ENCODE measurements at regions not wholly inside any gene's neighbourhood (a gene's known extent, or its start where the extent isn't known, plus 50 kb on each side); places are given as distances from the start of the nearest gene placed in this dataset.

- no peak for DNase-seq (ENCODE audit: low spot score)
- TF ChIP-seq, protein P1, sequence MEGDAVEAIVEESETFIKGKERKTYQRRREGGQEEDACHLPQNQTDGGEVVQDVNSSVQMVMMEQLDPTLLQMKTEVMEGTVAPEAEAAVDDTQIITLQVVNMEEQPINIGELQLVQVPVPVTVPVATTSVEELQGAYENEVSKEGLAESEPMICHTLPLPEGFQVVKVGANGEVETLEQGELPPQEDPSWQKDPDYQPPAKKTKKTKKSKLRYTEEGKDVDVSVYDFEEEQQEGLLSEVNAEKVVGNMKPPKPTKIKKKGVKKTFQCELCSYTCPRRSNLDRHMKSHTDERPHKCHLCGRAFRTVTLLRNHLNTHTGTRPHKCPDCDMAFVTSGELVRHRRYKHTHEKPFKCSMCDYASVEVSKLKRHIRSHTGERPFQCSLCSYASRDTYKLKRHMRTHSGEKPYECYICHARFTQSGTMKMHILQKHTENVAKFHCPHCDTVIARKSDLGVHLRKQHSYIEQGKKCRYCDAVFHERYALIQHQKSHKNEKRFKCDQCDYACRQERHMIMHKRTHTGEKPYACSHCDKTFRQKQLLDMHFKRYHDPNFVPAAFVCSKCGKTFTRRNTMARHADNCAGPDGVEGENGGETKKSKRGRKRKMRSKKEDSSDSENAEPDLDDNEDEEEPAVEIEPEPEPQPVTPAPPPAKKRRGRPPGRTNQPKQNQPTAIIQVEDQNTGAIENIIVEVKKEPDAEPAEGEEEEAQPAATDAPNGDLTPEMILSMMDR (IDR thresholded peaks at IDR 0.05; ENCODE audit: extremely low read depth, missing control alignments), result no peak
Observed at GRCh38 chr13:34779171-34779570, 162.9 kb upstream of the NBEA start.

- TF ChIP-seq, protein P1 (IDR thresholded peaks at IDR 0.05; ENCODE audit: extremely low read depth, missing control alignments), result no peak
- DNase-seq (ENCODE audit: low spot score), result no peak
Observed at GRCh38 chr13:34793301-34793700, 148.8 kb upstream of the NBEA start.

- TF ChIP-seq, protein P1 (IDR thresholded peaks at IDR 0.05; ENCODE audit: extremely low read depth, missing control alignments), result no peak
- no peak for DNase-seq (ENCODE audit: low spot score)
Observed at GRCh38 chr13:34803756-34804155, 138.3 kb upstream of the NBEA start.

GRCh38 chr13:34805347-34805746 is 136.7 kb upstream of the NBEA start:
- TF ChIP-seq, protein P1 (IDR thresholded peaks at IDR 0.05; ENCODE audit: extremely low read depth, missing control alignments), result no peak
- no peak for DNase-seq (ENCODE audit: low spot score)

DNA sequence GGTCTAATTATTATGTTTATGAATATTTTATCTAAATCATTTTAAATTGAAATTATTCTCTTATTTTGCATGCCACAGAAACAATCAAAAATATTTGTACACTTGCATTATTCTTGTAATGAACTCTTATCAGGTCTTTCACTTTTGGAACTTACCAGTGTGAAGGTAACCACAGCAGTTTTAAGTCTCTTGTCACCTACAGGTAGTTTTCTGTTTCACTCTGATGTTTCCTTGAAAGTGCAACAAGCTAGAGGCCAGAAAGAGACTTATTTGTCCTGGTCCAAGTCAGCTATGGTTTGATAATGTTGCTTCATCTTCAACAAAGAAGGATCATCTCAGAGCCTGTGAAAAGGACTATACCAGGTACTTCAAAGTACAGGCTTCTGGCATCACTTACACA is 133.4 kb upstream of the NBEA start:
- TF ChIP-seq, protein P1 (IDR thresholded peaks at IDR 0.05; ENCODE audit: extremely low read depth, missing control alignments), result no peak
- DNase-seq (ENCODE audit: low spot score), result no peak

DNA sequence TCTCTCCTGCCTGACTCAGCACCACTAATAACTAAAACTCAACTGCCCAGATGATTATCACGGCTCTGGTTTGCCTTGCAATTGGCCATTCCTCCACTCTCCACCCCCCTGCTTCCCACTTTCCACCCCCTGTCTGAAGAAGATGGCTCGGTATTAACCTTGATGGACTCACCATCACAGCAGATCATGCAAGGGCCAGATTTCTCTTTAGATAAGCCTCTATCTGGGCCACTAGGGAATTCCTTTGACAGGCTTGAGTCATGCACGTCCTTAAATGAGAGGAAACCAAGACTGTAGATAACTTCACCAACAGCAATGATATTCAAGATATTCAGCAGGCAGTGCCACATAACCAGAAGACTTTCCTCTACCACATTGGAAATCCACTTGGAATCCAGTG is 131.1 kb upstream of the NBEA start:
- TF ChIP-seq, protein P1 (IDR thresholded peaks at IDR 0.05; ENCODE audit: extremely low read depth, missing control alignments), result no peak
- no peak for DNase-seq (ENCODE audit: low spot score)

GRCh38 chr13:34815526-34815925 is 126.5 kb upstream of the NBEA start:
- no peak for DNase-seq (ENCODE audit: low spot score)
- TF ChIP-seq, protein P1 (IDR thresholded peaks at IDR 0.05; ENCODE audit: extremely low read depth, missing control alignments), result no peak
